Neutrophil (primary cell): ENCODE measurements at regions not wholly inside any gene's neighbourhood (a gene's known extent, or its start where the extent isn't known, plus 50 kb on each side); places are given as distances from the start of the nearest gene placed in this dataset.

Experiments
- H3K27ac ChIP-seq: fragments of 200-600 bp; sonication (generic); 2 replicates; pipeline ENCODE4 v1.5.1; 2016; ENCODE audit warnings: mild to moderate bottlenecking, moderate library complexity
- H3K27me3 ChIP-seq: fragments of 200-600 bp; sonication (generic); 2 replicates; pipeline ENCODE4 v1.6.0; 2016; ENCODE audit warnings: mild to moderate bottlenecking
- H3K36me3 ChIP-seq: fragments of 200-600 bp; sonication (generic); 2 replicates; pipeline ENCODE4 v1.5.1; 2017
- H3K4me1 ChIP-seq, 2 experiments: fragments of 200-600 bp in 1 of 2; sonication (generic) in 1 of 2; 1 replicate in 1 of 2; 2 replicates in 1 of 2; pipeline versions ENCODE4 v1.5.1 to v1.6.1; 2013 to 2016; ENCODE audit warnings: low read depth in 1 of 2, low read length in 1 of 2, mild to moderate bottlenecking in 1 of 2, moderate library complexity in 1 of 2; ENCODE audit not compliant: control insufficient read depth in 1 of 2, insufficient read depth in 1 of 2
- H3K4me3 ChIP-seq, 2 experiments: fragments of 200-600 bp in 1 of 2; sonication (generic) in 1 of 2; 1 replicate in 1 of 2; 2 replicates in 1 of 2; pipeline ENCODE4 v1.5.1; 2013 to 2016; ENCODE audit warnings: low read depth in 1 of 2, low read length in 1 of 2, mild to moderate bottlenecking in 1 of 2, moderate library complexity in 1 of 2
- H3K9me3 ChIP-seq: fragments of 200-600 bp; sonication (generic); 2 replicates; pipeline ENCODE4 v1.5.1; 2016
- CTCF ChIP-seq: fragments of 200-600 bp; sonication (generic); IDR thresholded peaks from 2 replicates; pipeline ENCODE4 v1.5.1; 2016; ENCODE audit warnings: antibody characterized with exemption

DNA sequence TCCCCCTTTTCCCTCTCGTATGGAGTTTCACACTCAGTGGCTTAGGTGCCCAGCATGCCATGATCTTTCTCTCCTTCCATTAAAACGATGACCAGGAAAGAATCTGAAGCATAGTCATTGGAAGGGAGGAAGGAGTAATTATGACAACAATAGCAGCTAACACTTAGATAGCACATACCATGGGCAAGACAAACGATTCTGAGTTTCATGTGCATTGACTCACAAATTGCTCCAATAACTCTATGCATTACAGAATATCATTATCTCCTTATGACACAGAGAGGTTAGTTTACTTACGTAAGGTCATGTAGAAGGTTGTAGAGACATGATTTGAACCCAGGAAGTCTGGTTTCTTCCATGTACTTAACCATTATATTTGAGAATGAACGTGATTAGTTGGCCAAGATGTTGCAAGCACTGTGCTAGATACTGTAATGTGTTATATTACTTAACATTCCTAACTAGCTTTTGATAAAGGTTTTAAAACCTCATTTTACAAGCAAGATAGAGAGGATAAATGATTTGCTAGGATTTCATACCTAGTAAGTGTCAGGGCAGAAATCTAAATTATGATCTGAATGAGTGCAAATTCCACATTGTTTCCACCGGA lies 162.4 kb downstream of the CAND1 start:
- peaks cover 7% of the 10 kb centered on the region for H3K27me3 ChIP-seq
- H3K4me3 ChIP-seq, result no peak overlapping the region
- no peak overlapping the region for H3K27ac ChIP-seq
- no peaks in the 10 kb centered on the region for H3K9me3 ChIP-seq
- no peak for TF ChIP-seq CTCF
- no peaks in the 10 kb centered on the region for H3K4me1 ChIP-seq
- H3K36me3 ChIP-seq, result no peaks in the 10 kb centered on the region

DNA sequence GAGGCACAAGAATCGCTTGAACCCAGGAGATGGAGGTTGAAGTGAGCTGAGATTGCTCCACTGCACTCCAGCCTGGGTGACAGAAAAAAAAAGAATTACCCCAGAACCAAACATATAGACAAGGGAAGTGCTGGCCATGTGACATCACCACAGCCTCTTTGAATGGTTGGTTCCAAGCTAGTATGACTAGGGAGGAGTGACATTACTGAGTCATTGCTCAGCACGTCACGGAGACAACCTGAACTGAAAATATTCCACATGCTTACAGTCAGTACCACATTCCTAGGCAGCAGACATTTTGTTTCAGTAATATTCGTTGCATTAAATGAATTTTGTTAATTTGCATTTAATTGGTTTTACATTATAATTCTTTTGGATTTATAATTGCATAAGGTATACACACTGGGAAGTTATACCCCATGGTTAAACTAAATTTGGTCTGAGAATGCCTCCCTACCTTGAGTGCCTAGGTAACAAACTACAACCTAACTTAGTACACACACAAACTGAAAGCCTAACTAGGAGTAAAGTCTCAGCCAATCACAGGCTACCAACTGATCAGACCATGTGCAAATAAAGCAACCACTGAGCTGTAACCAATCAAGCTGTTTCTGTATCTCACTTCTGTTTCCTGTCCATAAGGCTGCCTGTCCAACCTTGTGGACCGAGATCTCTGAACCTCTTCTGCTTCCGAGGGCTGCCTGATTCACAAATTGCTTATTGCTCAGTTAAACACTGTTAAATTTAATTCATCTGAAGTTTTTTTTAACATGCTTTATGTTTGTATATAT lies 164.4 kb downstream of the CAND1 start:
- peaks cover 9% of the 10 kb centered on the region for H3K27me3 ChIP-seq
- H3K36me3 ChIP-seq, result no peaks in the 10 kb centered on the region
- H3K4me3 ChIP-seq, result no peak overlapping the region
- no peak for TF ChIP-seq CTCF
- H3K9me3 ChIP-seq, result no peaks in the 10 kb centered on the region
- no peaks in the 10 kb centered on the region for H3K4me1 ChIP-seq
- H3K27ac ChIP-seq, result no peak overlapping the region

DNA sequence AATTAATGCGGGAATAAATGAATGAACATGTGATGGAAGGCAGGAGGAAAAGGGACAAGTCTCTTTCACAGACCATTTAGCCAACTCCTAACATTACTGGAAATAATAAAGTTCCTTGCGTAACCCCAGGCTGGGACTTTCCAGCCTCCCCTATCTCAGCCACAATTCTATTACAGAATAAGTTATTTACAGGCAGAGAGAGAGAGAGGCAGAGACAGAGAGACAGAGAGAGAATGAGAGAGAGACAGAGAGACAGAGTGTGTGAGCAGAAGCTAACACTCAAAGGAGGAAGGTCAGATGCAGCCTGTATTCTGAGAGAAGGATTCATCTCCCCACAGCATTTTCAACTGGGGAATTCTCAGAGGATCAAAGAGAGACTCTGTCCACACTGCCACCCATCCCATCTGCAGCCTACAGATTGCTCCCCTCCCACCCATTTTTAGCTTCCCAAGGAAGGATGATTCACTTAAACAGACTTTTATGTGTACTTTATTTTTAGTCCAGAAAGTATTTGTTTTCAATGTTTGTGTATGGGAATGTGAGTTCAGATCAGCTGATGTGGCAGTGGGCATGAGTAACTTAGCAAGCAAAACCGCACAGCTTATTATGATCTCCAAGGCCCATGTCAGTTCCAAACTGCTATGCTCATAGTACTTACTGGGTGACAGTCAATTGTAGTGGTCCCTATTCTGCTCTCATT lies 165.7 kb downstream of the CAND1 start:
- H3K9me3 ChIP-seq, result no peaks in the 10 kb centered on the region
- H3K4me1 ChIP-seq, result no peaks in the 10 kb centered on the region
- H3K27ac ChIP-seq, result no peak overlapping the region
- H3K27me3 ChIP-seq, result peaks cover 9% of the 10 kb centered on the region
- no peaks in the 10 kb centered on the region for H3K36me3 ChIP-seq
- no peak overlapping the region for H3K4me3 ChIP-seq
- TF ChIP-seq CTCF, result no peak

GRCh38 chr12:67436230-67436629 lies 167.1 kb downstream of the CAND1 start:
- Histone ChIP-seq H3K4me1 (no peaks in the 10 kb centered on the region), H3K27ac (no peak overlapping the region), H3K36me3 (no peaks in the 10 kb centered on the region), H3K27me3 (peaks cover 14% of the 10 kb centered on the region), H3K4me3 (no peak overlapping the region), H3K9me3 (no peaks in the 10 kb centered on the region)
- TF ChIP-seq CTCF, result no peak

DNA sequence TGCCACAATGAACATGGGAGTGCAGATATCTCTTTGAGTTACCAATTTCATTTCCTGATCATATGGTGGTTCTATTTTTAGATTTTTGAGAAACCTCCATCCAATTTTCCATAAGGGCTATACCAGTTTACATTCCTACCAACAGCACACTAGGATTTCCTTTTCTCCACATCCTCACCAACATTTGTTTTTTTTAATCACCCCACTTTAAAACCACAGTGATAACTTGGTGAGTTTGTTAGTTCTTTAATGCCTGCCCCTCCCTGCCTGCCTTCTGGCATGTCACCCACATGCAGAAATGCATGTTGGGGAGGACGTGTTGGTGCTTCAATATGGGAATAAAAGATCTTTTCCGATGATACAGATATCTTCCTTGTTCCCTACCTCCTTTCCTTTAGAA lies 167.9 kb downstream of the CAND1 start:
- TF ChIP-seq CTCF, result no peak
- Histone ChIP-seq H3K27me3 (peaks cover 22% of the 10 kb centered on the region), H3K4me1 (no peaks in the 10 kb centered on the region), H3K4me3 (no peak overlapping the region), H3K9me3 (no peaks in the 10 kb centered on the region), H3K27ac (no peak overlapping the region), H3K36me3 (no peaks in the 10 kb centered on the region)
